ENCODE measurements at regions not wholly inside any gene's neighbourhood (a gene's known extent, or its start where the extent isn't known, plus 50 kb on each side); places are given as distances from the start of the nearest gene placed in this dataset.

DNA sequence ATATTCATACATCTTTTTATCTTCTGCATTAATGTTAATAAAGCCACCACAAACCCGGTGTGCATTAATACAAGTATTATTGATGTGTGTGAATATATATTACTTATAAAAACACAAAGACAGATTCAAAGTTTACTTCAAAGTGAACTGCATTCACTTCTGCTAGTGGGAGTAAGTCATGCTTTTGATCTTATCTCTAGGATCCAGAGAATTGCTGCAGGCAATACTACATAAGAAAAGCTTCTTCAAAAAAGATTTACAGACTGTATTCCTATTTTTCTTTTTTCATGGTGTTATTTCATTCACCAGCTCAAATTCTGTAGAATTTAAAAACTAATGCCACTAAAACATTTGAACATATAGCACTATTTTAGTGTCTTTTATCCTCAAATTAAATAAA lies 87.5 kb upstream of the CBLB start:
- 92% methylated on average over 1 of the region's 1 CpG for WGBS
- Histone ChIP-seq H3K4me3 (ENCODE audit: low read length) (no peak overlapping the region), H3K9me3 (ENCODE audit: control insufficient read depth, low read length) (no peaks in the 10 kb centered on the region), H3K27me3 (ENCODE audit: control insufficient read depth, insufficient read depth) (no peaks in the 10 kb centered on the region), H3K4me1 (ENCODE audit: control insufficient read depth, insufficient read depth, low read length) (no peaks in the 10 kb centered on the region), H3K27ac (ENCODE audit: low read length) (no peak overlapping the region)
- ATAC-seq (no peak), DNase-seq (no peak)
- intact Hi-C loops (cut with DNase I) = no loop called here

DNA sequence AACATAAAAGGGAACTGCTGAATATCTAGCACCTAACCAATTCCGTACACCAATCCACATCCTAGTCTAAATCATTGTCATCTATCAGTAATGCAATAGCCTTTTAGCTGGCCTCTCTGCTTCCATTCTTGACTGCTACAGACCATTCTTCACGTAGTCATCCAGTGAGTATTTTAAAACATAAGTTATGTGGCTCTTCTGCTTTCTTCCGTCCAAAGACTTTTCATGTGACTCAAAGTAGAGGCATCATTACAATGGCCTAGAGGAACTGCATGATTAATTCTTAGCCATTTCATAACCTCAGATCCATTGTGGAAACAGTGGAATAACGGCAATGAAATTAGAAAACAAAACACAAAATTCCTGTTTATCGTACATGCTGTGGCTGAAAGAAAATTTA lies 88.9 kb upstream of the CBLB start:
- ATAC-seq = no peak
- no peak overlapping the region for H3K27ac ChIP-seq (ENCODE audit: low read length)
- 96% methylated on average over 5 of the region's 5 CpGs for WGBS
- H3K27me3 ChIP-seq (ENCODE audit: control insufficient read depth, insufficient read depth) = no peaks in the 10 kb centered on the region
- no peak for DNase-seq
- H3K4me3 ChIP-seq (ENCODE audit: low read length) = no peak overlapping the region
- intact Hi-C loops (cut with DNase I) = no loop called here
- H3K4me1 ChIP-seq (ENCODE audit: control insufficient read depth, insufficient read depth, low read length) = no peaks in the 10 kb centered on the region
- H3K9me3 ChIP-seq (ENCODE audit: control insufficient read depth, low read length) = no peaks in the 10 kb centered on the region

DNA sequence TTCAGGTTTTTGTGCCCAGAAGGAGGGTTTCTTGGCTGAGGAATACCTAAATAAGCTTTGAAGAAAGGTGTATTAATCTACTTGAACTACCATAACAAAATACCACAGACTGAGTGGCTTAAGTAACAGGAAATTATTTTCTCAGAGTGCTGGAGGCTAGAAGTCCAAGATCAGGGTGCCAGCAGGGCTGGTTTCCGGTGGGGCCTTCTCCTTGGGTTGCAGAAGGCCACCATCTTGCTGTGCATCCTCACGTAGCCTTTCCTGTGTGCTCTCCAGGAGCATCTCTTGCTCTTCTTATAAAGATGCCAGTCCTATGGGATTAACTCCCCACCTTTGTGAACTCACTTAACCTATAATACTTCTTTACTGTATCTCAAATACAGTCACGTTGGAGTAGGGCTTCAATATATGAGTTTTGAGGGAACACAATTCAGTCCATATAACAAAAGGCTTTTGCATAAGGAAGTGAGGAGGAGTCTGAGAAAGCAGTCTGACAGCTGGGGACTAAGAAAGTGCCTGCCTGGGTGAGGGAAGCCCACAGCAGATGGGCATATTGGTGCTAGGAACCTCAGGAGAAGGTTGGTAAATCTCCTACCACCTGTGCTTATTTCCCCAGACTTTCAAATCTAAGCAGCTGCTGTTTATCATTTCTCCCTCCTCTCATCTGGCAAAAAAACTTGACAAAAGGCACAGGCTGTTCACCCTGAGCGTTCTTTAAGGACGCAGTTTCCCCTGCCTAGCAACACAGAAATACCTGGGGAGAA lies 89.6 kb upstream of the CBLB start:
- intact Hi-C loops (cut with DNase I) = no loop called here
- no peak overlapping the region for H3K4me3 ChIP-seq (ENCODE audit: low read length)
- WGBS = 85% methylated on average over 5 of the region's 5 CpGs
- no peaks in the 10 kb centered on the region for H3K27me3 ChIP-seq (ENCODE audit: control insufficient read depth, insufficient read depth)
- H3K4me1 ChIP-seq (ENCODE audit: control insufficient read depth, insufficient read depth, low read length) = no peaks in the 10 kb centered on the region
- H3K9me3 ChIP-seq (ENCODE audit: control insufficient read depth, low read length) = no peaks in the 10 kb centered on the region
- DNase-seq (no peak), ATAC-seq (no peak)
- no peak overlapping the region for H3K27ac ChIP-seq (ENCODE audit: low read length)

DNA sequence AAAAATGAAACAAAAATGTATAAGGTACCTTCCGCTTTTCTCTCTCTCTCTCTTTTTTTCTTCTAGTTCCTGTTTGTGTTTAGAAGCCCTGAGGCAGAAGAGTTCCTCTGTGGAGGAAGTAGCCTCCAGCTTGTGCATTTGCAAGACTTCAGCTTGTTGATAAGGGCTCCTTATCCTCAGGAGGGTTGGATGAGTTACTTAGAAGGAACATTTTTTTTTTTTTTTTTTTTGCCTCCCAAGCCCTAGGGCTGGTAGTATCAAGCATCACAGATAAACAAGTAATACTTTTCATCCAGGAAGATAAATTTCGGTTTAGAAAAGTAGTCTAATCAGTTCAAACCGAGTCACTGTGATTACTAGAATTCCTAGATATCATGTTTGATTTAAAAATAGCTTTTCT lies 91.0 kb upstream of the CBLB start:
- no peaks in the 10 kb centered on the region for H3K9me3 ChIP-seq (ENCODE audit: control insufficient read depth, low read length)
- no peak for DNase-seq
- 47% methylated on average over 3 of the region's 3 CpGs for WGBS
- no peak for ATAC-seq
- no peaks in the 10 kb centered on the region for H3K27me3 ChIP-seq (ENCODE audit: control insufficient read depth, insufficient read depth)
- no peaks in the 10 kb centered on the region for H3K4me1 ChIP-seq (ENCODE audit: control insufficient read depth, insufficient read depth, low read length)
- no peak overlapping the region for H3K27ac ChIP-seq (ENCODE audit: low read length)
- no peak overlapping the region for H3K4me3 ChIP-seq (ENCODE audit: low read length)
- intact Hi-C loops (cut with DNase I) = no loop called here

DNA sequence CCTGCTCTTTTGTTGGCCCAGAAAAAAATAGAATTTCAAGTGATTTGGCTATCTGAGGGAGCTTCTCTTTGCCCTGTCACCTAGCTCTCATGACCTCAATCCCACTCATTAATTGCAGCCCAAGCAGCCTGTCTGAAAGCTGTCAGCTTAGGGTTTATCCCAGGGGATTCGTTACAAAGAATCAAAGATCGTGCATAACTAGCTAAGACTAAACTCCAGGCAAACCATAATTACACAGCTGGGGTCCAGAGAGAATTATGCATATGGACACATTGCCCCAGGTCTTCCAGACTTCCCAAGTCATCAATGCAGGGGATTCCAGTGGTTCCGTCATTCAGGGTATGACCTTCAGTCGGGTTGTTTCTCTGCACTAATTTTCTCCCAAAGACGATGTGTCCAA lies 91.6 kb upstream of the CBLB start:
- Histone ChIP-seq H3K9me3 (ENCODE audit: control insufficient read depth, low read length) (no peaks in the 10 kb centered on the region), H3K4me3 (ENCODE audit: low read length) (no peak overlapping the region), H3K27me3 (ENCODE audit: control insufficient read depth, insufficient read depth) (no peaks in the 10 kb centered on the region), H3K27ac (ENCODE audit: low read length) (no peak overlapping the region), H3K4me1 (ENCODE audit: control insufficient read depth, insufficient read depth, low read length) (no peaks in the 10 kb centered on the region)
- DNase-seq (no peak), ATAC-seq (no peak)
- 82% methylated on average over 5 of the region's 5 CpGs for WGBS
- intact Hi-C loops (cut with DNase I) = no loop called here

DNA sequence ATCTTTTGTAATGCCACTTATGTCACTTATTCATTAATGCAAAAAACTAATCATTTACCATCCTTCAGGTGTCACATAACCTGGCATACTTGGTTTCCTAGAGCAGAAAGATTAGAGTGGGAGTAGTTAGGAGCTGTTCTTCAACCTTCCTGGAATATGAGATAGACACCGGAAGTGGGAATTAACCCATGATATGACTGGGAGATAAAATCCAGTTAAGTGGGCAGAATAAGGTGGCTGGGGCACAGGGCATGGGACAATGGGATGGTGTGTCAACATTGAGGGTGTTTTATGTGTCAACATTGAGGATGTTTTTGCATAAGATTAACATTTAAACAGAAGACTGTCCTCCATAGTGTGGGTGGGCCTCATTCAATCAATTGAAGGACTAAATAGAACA lies 94.3 kb upstream of the CBLB start:
- WGBS = 77% methylated on average over 1 of the region's 1 CpG
- Histone ChIP-seq H3K9me3 (ENCODE audit: control insufficient read depth, low read length) (no peaks in the 10 kb centered on the region), H3K27me3 (ENCODE audit: control insufficient read depth, insufficient read depth) (no peaks in the 10 kb centered on the region), H3K27ac (ENCODE audit: low read length) (no peak overlapping the region), H3K4me3 (ENCODE audit: low read length) (no peak overlapping the region), H3K4me1 (ENCODE audit: control insufficient read depth, insufficient read depth, low read length) (no peaks in the 10 kb centered on the region)
- DNase-seq = no peak
- intact Hi-C loops (cut with DNase I) = no loop called here
- ATAC-seq = no peak

DNA sequence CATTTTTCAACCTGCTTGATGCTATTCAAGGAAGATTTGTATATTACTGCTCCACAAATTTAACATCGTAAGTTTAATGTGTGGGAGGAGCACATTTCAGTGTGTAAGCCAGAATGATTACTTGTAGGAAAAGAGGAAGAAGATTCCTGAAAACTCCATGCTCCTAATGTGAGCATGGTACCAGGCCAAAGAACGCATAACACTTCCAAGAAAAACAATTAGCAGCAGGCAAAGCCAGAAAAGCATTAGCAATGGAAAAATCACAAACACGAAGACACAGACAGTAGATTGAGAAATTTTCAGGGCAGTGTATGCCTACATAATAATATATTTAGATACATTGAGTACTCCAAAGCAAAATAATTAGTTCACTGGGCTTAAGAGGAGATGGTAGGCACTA lies 96.6 kb upstream of the CBLB start:
- WGBS = 29% methylated on average over 3 of the region's 3 CpGs
- no peak overlapping the region for H3K4me3 ChIP-seq (ENCODE audit: low read length)
- intact Hi-C loops (cut with DNase I) = no loop called here

DNA sequence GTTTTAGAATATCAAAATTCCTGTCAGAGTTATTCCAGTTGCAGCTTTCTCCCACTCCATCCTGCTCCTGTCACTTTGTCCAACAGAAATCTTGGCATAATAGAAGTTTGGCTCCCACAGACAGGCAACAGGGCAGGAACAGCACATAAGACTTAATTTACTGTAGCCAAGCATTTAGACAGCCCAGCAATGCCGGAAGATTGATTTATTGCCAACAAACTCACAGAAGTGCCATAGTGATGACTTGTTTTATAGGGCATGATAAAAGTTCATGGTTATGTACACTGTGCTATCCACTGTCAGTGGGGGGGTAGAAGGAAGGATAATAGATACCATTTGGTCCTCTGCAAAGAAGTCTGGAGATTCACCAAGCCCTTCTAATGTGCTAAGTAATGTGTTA lies 98.3 kb upstream of the CBLB start:
- no peak for DNase-seq
- intact Hi-C loops (cut with DNase I) = no loop called here
- 35% methylated on average over 1 of the region's 1 CpG for WGBS
- ATAC-seq = peak; percentile 65 to 90
- no peak overlapping the region for H3K27ac ChIP-seq (ENCODE audit: low read length)
- H3K9me3 ChIP-seq (ENCODE audit: control insufficient read depth, low read length) = no peaks in the 10 kb centered on the region
- no peaks in the 10 kb centered on the region for H3K4me1 ChIP-seq (ENCODE audit: control insufficient read depth, insufficient read depth, low read length)
- H3K27me3 ChIP-seq (ENCODE audit: control insufficient read depth, insufficient read depth) = no peaks in the 10 kb centered on the region
- H3K4me3 ChIP-seq (ENCODE audit: low read length) = no peak overlapping the region

More for the DNA sequence above, 96.6 kb upstream of the CBLB start:
- peak; percentile 76 to 80 for ATAC-seq
- H3K4me1 ChIP-seq (ENCODE audit: control insufficient read depth, insufficient read depth, low read length) = no peaks in the 10 kb centered on the region
- H3K27ac ChIP-seq (ENCODE audit: low read length) = no peak overlapping the region
- H3K27me3 ChIP-seq (ENCODE audit: control insufficient read depth, insufficient read depth) = no peaks in the 10 kb centered on the region
- no peak for DNase-seq
- H3K9me3 ChIP-seq (ENCODE audit: control insufficient read depth, low read length) = no peaks in the 10 kb centered on the region

DNA sequence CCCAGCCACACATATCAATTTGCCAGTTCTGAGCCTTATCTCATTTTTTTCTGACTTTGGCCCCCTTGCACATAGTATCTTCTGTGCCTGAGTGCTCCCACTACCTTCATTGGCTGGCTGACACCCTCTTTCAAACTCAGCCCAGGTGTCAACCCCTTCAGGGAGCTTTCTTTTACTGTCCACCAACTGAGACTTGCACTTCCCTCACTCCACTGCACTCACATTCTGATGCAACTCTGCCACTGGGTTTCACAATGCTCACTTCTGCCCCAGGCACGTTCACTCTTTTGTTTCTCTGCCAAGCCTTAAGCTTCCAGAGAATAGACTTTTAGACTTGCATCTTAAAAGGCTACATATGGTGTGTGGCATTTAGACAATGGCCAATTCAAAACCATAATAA lies 101.5 kb upstream of the CBLB start:
- no peaks in the 10 kb centered on the region for H3K9me3 ChIP-seq (ENCODE audit: control insufficient read depth, low read length)
- no peaks in the 10 kb centered on the region for H3K4me1 ChIP-seq (ENCODE audit: control insufficient read depth, insufficient read depth, low read length)
- peak; percentile 32 to 45 for ATAC-seq
- intact Hi-C loops (cut with DNase I) = no loop called here
- whole genome bisulfite sequencing = 41% methylated on average over 1 of the region's 1 CpG
- no peaks in the 10 kb centered on the region for H3K27me3 ChIP-seq (ENCODE audit: control insufficient read depth, insufficient read depth)
- H3K4me3 ChIP-seq (ENCODE audit: low read length) = no peak overlapping the region
- DNase-seq = peak in 2 of 3 donors; percentile 14 to 37
- no peak overlapping the region for H3K27ac ChIP-seq (ENCODE audit: low read length)

DNA sequence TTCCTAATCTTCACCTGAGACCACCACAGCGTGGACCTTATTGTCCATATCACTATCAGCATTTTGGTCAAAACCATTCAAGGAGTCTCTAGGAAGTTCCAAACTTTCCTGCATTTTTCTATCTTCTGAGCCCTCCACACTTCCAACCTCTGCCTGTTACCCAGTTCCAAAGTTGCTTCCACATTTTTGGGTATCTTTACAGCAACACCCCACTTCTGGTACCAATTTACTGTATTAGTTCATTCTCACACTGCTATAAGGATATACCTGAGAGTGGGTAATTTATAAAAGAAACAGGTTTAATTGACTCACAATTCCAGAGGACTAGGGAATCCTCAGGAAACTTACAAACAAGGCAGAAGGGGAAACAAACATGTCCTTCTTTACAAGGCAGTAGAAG lies 103.3 kb upstream of the CBLB start:
- no peak overlapping the region for H3K4me3 ChIP-seq (ENCODE audit: low read length)
- H3K9me3 ChIP-seq (ENCODE audit: control insufficient read depth, low read length) = no peaks in the 10 kb centered on the region
- intact Hi-C loops (cut with DNase I) = no loop called here
- ATAC-seq (no peak), DNase-seq (no peak)
- H3K27ac ChIP-seq (ENCODE audit: low read length) = no peak overlapping the region
- 0% methylated on average over 1 of the region's 1 CpG for WGBS
- no peaks in the 10 kb centered on the region for H3K27me3 ChIP-seq (ENCODE audit: control insufficient read depth, insufficient read depth)
- H3K4me1 ChIP-seq (ENCODE audit: control insufficient read depth, insufficient read depth, low read length) = no peaks in the 10 kb centered on the region

DNA sequence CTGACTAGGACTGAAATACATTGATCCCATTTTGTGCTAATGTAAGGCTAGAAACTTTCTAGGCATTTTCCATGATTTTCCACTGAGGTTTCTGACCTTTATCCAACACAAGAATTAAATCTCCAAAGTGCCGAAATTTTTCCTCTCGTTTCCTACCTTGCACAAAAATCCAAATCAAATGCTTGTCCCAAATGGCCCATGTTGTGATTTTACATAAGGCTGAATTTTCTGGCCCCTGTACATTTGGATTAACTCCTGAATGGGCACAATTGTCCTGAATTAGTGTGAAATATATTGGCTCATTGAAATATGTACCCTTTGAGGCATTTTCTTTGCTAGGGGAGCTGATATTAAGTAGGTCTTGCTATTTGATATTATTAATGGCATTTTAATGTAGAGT lies 105.6 kb upstream of the CBLB start:
- Histone ChIP-seq H3K4me3 (ENCODE audit: low read length) (no peak overlapping the region), H3K9me3 (ENCODE audit: control insufficient read depth, low read length) (no peaks in the 10 kb centered on the region), H3K27ac (ENCODE audit: low read length) (no peak overlapping the region), H3K4me1 (ENCODE audit: control insufficient read depth, insufficient read depth, low read length) (no peaks in the 10 kb centered on the region), H3K27me3 (ENCODE audit: control insufficient read depth, insufficient read depth) (no peaks in the 10 kb centered on the region)
- no peak for ATAC-seq
- WGBS = 82% methylated on average over 2 of the region's 2 CpGs
- intact Hi-C loops (cut with DNase I) = no loop called here
- no peak for DNase-seq

DNA sequence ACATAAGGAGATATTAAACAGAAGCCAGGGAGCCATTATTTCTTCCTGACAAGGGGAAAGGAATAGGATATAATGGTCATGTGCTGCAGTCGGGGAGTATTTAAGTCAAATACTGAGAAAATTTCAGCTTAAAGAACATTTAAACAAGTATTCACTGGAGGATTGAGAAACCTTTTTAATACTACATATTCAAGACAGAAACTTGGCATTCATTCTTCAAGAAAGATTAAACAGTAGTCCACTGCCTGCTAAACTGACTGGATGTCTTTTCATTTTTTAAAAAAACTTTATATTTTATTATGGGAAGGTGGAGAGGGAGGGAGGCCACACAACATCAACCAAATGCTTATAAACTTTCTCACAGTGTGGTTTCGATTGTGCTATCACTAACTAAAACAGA lies 107.4 kb upstream of the CBLB start:
- WGBS = 68% methylated on average over 2 of the region's 2 CpGs
- Histone ChIP-seq H3K27me3 (ENCODE audit: control insufficient read depth, insufficient read depth) (no peaks in the 10 kb centered on the region), H3K4me1 (ENCODE audit: control insufficient read depth, insufficient read depth, low read length) (no peaks in the 10 kb centered on the region), H3K27ac (ENCODE audit: low read length) (no peak overlapping the region), H3K4me3 (ENCODE audit: low read length) (no peak overlapping the region), H3K9me3 (ENCODE audit: control insufficient read depth, low read length) (no peaks in the 10 kb centered on the region)
- DNase-seq (no peak), ATAC-seq (no peak)
- intact Hi-C loops (cut with DNase I) = no loop called here

All from right cardiac atrium (tissue), 5 donors.